ENCODE measurements at regions not wholly inside any gene's neighbourhood (a gene's known extent, or its start where the extent isn't known, plus 50 kb on each side); places are given as distances from the start of the nearest gene placed in this dataset.

GRCh38 chr5:61842840-61843239, 463.2 kb upstream of the KIF2A start:
- Histone ChIP-seq H3K4me3 (no peak overlapping the region), H3K4me1 (no peaks in the 10 kb centered on the region), H3K27me3 (no peaks in the 10 kb centered on the region), H3K9me3 (no peaks in the 10 kb centered on the region), H3K27ac (no peak overlapping the region), H3K36me3 (no peaks in the 10 kb centered on the region)
- intact Hi-C loops (cut with DNase I; ENCODE audit: low total_unique reads), result no loop called here
- in situ Hi-C loops (cut with MboI; ENCODE audit: low sequenced_read_pairs in 4 of 4), result no loop called here
- TF ChIP-seq, protein P1, sequence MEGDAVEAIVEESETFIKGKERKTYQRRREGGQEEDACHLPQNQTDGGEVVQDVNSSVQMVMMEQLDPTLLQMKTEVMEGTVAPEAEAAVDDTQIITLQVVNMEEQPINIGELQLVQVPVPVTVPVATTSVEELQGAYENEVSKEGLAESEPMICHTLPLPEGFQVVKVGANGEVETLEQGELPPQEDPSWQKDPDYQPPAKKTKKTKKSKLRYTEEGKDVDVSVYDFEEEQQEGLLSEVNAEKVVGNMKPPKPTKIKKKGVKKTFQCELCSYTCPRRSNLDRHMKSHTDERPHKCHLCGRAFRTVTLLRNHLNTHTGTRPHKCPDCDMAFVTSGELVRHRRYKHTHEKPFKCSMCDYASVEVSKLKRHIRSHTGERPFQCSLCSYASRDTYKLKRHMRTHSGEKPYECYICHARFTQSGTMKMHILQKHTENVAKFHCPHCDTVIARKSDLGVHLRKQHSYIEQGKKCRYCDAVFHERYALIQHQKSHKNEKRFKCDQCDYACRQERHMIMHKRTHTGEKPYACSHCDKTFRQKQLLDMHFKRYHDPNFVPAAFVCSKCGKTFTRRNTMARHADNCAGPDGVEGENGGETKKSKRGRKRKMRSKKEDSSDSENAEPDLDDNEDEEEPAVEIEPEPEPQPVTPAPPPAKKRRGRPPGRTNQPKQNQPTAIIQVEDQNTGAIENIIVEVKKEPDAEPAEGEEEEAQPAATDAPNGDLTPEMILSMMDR (IDR thresholded peaks at IDR 0.05 in 4 of 5, conservative IDR thresholded peaks at IDR 0.05 in 1 of 5), result no peak
- TF ChIP-seq POLR2A (IDR thresholded peaks at IDR 0.05), result no peak
- ATAC-seq (no peak), DNase-seq (no peak)

DNA sequence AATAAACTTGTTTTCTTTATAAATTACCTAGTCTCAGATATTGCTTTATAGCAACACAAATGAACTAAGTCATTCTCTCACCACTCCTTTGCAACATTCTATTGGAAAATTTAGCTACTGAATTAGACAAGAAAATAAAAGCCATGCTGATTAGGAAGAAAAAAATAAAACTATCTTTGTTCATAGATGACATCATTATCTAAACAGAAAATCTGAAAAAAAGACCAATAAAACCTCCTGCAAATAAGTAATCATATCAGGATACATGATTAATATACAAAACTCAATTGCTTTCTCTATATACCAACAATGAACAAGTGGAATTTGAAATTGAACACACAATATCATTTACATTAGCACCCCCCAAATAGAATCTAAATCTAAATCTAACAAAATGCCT, 455.3 kb upstream of the KIF2A start:
- no peak overlapping the region for H3K4me3 ChIP-seq
- no peaks in the 10 kb centered on the region for H3K36me3 ChIP-seq
- H3K27ac ChIP-seq, result no peak overlapping the region
- in situ Hi-C loops (cut with MboI; ENCODE audit: low sequenced_read_pairs in 4 of 4) (no loop called here), intact Hi-C loops (cut with DNase I; ENCODE audit: low total_unique reads) (no loop called here)
- no peaks in the 10 kb centered on the region for H3K27me3 ChIP-seq
- ATAC-seq (no peak), DNase-seq (no peak)
- no peaks in the 10 kb centered on the region for H3K9me3 ChIP-seq
- H3K4me1 ChIP-seq, result no peaks in the 10 kb centered on the region
- TF ChIP-seq, protein P1 (IDR thresholded peaks at IDR 0.05 in 4 of 5, conservative IDR thresholded peaks at IDR 0.05 in 1 of 5), result no peak
- no peak for TF ChIP-seq POLR2A (IDR thresholded peaks at IDR 0.05)

- intact Hi-C loops (cut with DNase I; ENCODE audit: low total_unique reads) (no loop called here), in situ Hi-C loops (cut with MboI; ENCODE audit: low sequenced_read_pairs in 4 of 4) (no loop called here)
- ATAC-seq, result no peak
Measured at GRCh38 chr5:61854531-61854930, 451.5 kb upstream of the KIF2A start.

DNA sequence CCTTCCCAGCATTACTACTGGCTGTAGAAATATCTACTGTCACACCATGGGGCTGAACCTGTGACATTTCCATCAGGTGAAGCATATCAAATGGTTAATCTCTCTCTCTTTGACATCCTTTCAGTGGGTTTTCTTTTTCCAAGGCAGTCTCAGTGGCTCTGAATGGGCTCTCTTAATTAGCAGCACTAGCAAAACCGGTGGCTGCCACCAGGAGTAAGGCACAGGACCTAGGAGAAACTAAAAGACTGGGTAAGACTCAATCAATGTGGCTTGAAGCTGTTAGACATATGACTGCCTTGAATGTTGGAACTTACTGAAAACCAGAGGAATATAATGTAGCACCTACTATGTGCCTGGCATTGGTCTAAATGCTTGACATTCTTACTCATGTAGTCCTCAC, 445.0 kb upstream of the KIF2A start:
- in situ Hi-C loops (cut with MboI; ENCODE audit: low sequenced_read_pairs in 4 of 4), result no loop called here
- TF ChIP-seq, protein P1 (IDR thresholded peaks at IDR 0.05 in 4 of 5, conservative IDR thresholded peaks at IDR 0.05 in 1 of 5), result no peak

More at GRCh38 chr5:61854531-61854930, 451.5 kb upstream of the KIF2A start:
- Histone ChIP-seq H3K9me3 (no peaks in the 10 kb centered on the region), H3K36me3 (no peaks in the 10 kb centered on the region), H3K4me1 (no peaks in the 10 kb centered on the region), H3K27me3 (no peaks in the 10 kb centered on the region), H3K4me3 (no peak overlapping the region), H3K27ac (no peak overlapping the region)
- no peak for DNase-seq
- TF ChIP-seq, protein P1 (IDR thresholded peaks at IDR 0.05 in 4 of 5, conservative IDR thresholded peaks at IDR 0.05 in 1 of 5), result no peak

GRCh38 chr5:61866930-61867329, 439.1 kb upstream of the KIF2A start:
- in situ Hi-C loops (cut with MboI; ENCODE audit: low sequenced_read_pairs in 4 of 4) (no loop called here), intact Hi-C loops (cut with DNase I; ENCODE audit: low total_unique reads) (no loop called here)
- ATAC-seq (no peak), DNase-seq (no peak)
- TF ChIP-seq POLR2A (IDR thresholded peaks at IDR 0.05), result no peak
- TF ChIP-seq, protein P1 (IDR thresholded peaks at IDR 0.05 in 4 of 5, conservative IDR thresholded peaks at IDR 0.05 in 1 of 5), result no peak
- Histone ChIP-seq H3K27me3 (no peaks in the 10 kb centered on the region), H3K27ac (no peak overlapping the region), H3K4me3 (no peak overlapping the region), H3K4me1 (no peaks in the 10 kb centered on the region), H3K36me3 (no peaks in the 10 kb centered on the region), H3K9me3 (no peaks in the 10 kb centered on the region)

More for the DNA sequence above, 445.0 kb upstream of the KIF2A start:
- intact Hi-C loops (cut with DNase I; ENCODE audit: low total_unique reads), result no loop called here
- H3K27ac ChIP-seq, result no peak overlapping the region
- H3K36me3 ChIP-seq, result no peaks in the 10 kb centered on the region
- no peaks in the 10 kb centered on the region for H3K4me1 ChIP-seq
- no peaks in the 10 kb centered on the region for H3K9me3 ChIP-seq
- ATAC-seq (no peak), DNase-seq (no peak)
- no peak overlapping the region for H3K4me3 ChIP-seq
- H3K27me3 ChIP-seq, result no peaks in the 10 kb centered on the region

Measured in gastrocnemius medialis (tissue), 4 donors.